Glutamatergic neuron (in vitro differentiated cells): ENCODE measurements at regions not wholly inside any gene's neighbourhood (a gene's known extent, or its start where the extent isn't known, plus 50 kb on each side); places are given as distances from the start of the nearest gene placed in this dataset.
A peak's percentile ranks its signal among the peaks of the same experiment; 100 is the strongest.

Experiments
- DNase-seq: peaks from one replicate; pipeline ENCODE4 v3.0.0; 2022
- H3K27ac Mint-ChIP-seq: one replicate; pipeline ENCODE4 v1.8.0; 2020; ENCODE audit warnings: mild to moderate bottlenecking, mixed read lengths, inconsistent platforms; ENCODE audit not compliant: unreplicated experiment
- H3K27me3 Mint-ChIP-seq: one replicate; pipeline ENCODE4 v1.8.0; 2020; ENCODE audit warnings: mild to moderate bottlenecking, moderate library complexity, mixed read lengths, inconsistent platforms; ENCODE audit not compliant: unreplicated experiment
- H3K36me3 Mint-ChIP-seq: one replicate; pipeline ENCODE4 v1.8.0; 2020; ENCODE audit warnings: mild to moderate bottlenecking, mixed read lengths, inconsistent platforms; ENCODE audit not compliant: unreplicated experiment
- H3K4me1 Mint-ChIP-seq: one replicate; pipeline ENCODE4 v1.8.0; 2020; ENCODE audit warnings: mild to moderate bottlenecking, low read depth, mixed read lengths, inconsistent platforms; ENCODE audit not compliant: unreplicated experiment
- H3K4me3 Mint-ChIP-seq: one replicate; pipeline ENCODE4 v1.8.0; 2020; ENCODE audit warnings: mild to moderate bottlenecking, mixed read lengths, inconsistent platforms; ENCODE audit not compliant: unreplicated experiment
- H3K9me3 Mint-ChIP-seq: one replicate; pipeline ENCODE4 v1.8.0; 2020; ENCODE audit warnings: mild to moderate bottlenecking, moderate library complexity, mixed read lengths, inconsistent platforms; ENCODE audit not compliant: unreplicated experiment
- CTCF ChIP-seq: fragments of 200-600 bp; sonication (generic); IDR thresholded peaks from one replicate; pipeline ENCODE4 v1.5.0; 2021; ENCODE audit not compliant: partially characterized antibody, unreplicated experiment

- DNase-seq = no peak
- H3K27ac Mint-ChIP-seq = no peak overlapping the region
- H3K36me3 Mint-ChIP-seq = no peaks in the 10 kb centered on the region
- H3K4me1 Mint-ChIP-seq = peaks cover 1% of the 10 kb centered on the region
- H3K27me3 Mint-ChIP-seq = no peaks in the 10 kb centered on the region
- no peak overlapping the region for H3K4me3 Mint-ChIP-seq
- no peak for TF ChIP-seq CTCF
- H3K9me3 Mint-ChIP-seq = no peaks in the 10 kb centered on the region
Observed at GRCh38 chr18:2412996-2413751, 158.1 kb downstream of the METTL4 start.

- Mint-ChIP-seq H3K27me3 (no peaks in the 10 kb centered on the region), H3K4me1 (peaks cover 5% of the 10 kb centered on the region), H3K36me3 (no peaks in the 10 kb centered on the region), H3K27ac (no peak overlapping the region), H3K9me3 (no peaks in the 10 kb centered on the region), H3K4me3 (no peak overlapping the region)
- no peak for DNase-seq
- TF ChIP-seq CTCF = no peak
Observed at GRCh38 chr18:2414235-2414634, 157.1 kb downstream of the METTL4 start.

GRCh38 chr18:2415656-2416055 is 155.6 kb downstream of the METTL4 start:
- Mint-ChIP-seq H3K4me1 (peaks cover 5% of the 10 kb centered on the region), H3K9me3 (no peaks in the 10 kb centered on the region), H3K36me3 (no peaks in the 10 kb centered on the region), H3K27me3 (no peaks in the 10 kb centered on the region), H3K27ac (no peak overlapping the region), H3K4me3 (no peak overlapping the region)
- TF ChIP-seq CTCF = no peak
- DNase-seq = no peak

GRCh38 chr18:2417861-2418610 is 153.3 kb downstream of the METTL4 start:
- Mint-ChIP-seq H3K9me3 (no peaks in the 10 kb centered on the region), H3K4me3 (no peak overlapping the region), H3K4me1 (peaks cover 5% of the 10 kb centered on the region), H3K27me3 (no peaks in the 10 kb centered on the region), H3K27ac (peak overlapping the region; percentile 3), H3K36me3 (no peaks in the 10 kb centered on the region)
- DNase-seq = no peak
- no peak for TF ChIP-seq CTCF

- no peak for DNase-seq
Observed at GRCh38 chr18:2420367-2420766, 150.9 kb downstream of the METTL4 start.

More at GRCh38 chr18:2420367-2420766, 150.9 kb downstream of the METTL4 start:
- H3K9me3 Mint-ChIP-seq = no peaks in the 10 kb centered on the region
- H3K27me3 Mint-ChIP-seq = no peaks in the 10 kb centered on the region
- no peak overlapping the region for H3K4me3 Mint-ChIP-seq
- no peaks in the 10 kb centered on the region for H3K36me3 Mint-ChIP-seq
- H3K4me1 Mint-ChIP-seq = peaks cover 5% of the 10 kb centered on the region
- no peak overlapping the region for H3K27ac Mint-ChIP-seq
- no peak for TF ChIP-seq CTCF
